ENCODE measurements at regions not wholly inside any gene's neighbourhood (a gene's known extent, or its start where the extent isn't known, plus 50 kb on each side); places are given as distances from the start of the nearest gene placed in this dataset.

- Mint-ChIP-seq H3K27ac (peak overlapping the region; percentile 66; the same call in 1 of the 2 replicates), H3K4me3 (no peak overlapping the region)
These were observed 338.8 kb downstream of the HAO1 start for GRCh38 chr20:7601431-7601830.

More at GRCh38 chr20:7601431-7601830, 338.8 kb downstream of the HAO1 start:
- Mint-ChIP-seq H3K27me3 (ENCODE audit: insufficient read depth, low read depth, poor library complexity) (no peaks in the 10 kb centered on the region), H3K4me1 (peaks cover 10% of the 10 kb centered on the region), H3K9me3 (no peaks in the 10 kb centered on the region), H3K36me3 (ENCODE audit: low read depth) (no peaks in the 10 kb centered on the region)
- Histone ChIP-seq H4K20me1 (replicated peaks; ENCODE audit: insufficient read depth) (no peaks in the 10 kb centered on the region), H3F3A (replicated peaks; ENCODE audit: low read depth) (no peaks in the 10 kb centered on the region), H3K27ac (ENCODE audit: low read depth) (no peak overlapping the region), H3K9me2 (ENCODE audit: insufficient read depth) (peaks cover 12% of the 10 kb centered on the region; the same call in 1 of the 2 replicates), H3K4me2 (no peak overlapping the region), H2AFZ (peak overlapping the region; percentile 57; the same call in 1 of the 2 replicates), H3K4me3 (no peak overlapping the region), H3K27me3 (ENCODE audit: insufficient read depth) (no peaks in the 10 kb centered on the region), H3K36me3 (ENCODE audit: insufficient read depth) (no peaks in the 10 kb centered on the region), H3K79me2 (replicated peaks; ENCODE audit: insufficient read depth) (no peaks in the 10 kb centered on the region), H3K4me1 (ENCODE audit: insufficient read depth) (peaks cover 5% of the 10 kb centered on the region; the same call in 1 of the 2 replicates)
- TF ChIP-seq STAT1 (IDR thresholded peaks at IDR 0.05; ENCODE audit: unreplicated experiment) (no peak), ETS1 (IDR thresholded peaks at IDR 0.05) (no peak), ZNF331 (CRISPR knock-in tag; IDR thresholded peaks at IDR 0.05; ENCODE audit: low read depth) (no peak), CREB1 (CRISPR knock-in tag; IDR thresholded peaks at IDR 0.05; ENCODE audit: low read depth) (no peak), ZNF462 (CRISPR knock-in tag; IDR thresholded peaks at IDR 0.05) (no peak), JUNB (IDR thresholded peaks at IDR 0.05; ENCODE audit: unreplicated experiment) (no peak), POLR2AphosphoS5 (IDR thresholded peaks at IDR 0.05; ENCODE audit: low read depth) (no peak), ZNF114 (CRISPR knock-in tag; IDR thresholded peaks at IDR 0.05) (no peak), CTCF (conservative IDR thresholded peaks at IDR 0.05; ENCODE audit: low read depth in 2 of 2) (no peak), EZH2phosphoT487 (IDR thresholded peaks at IDR 0.05; ENCODE audit: unreplicated experiment) (no peak), NANOG (IDR thresholded peaks at IDR 0.05; ENCODE audit: borderline replicate concordance) (no peak), EZH2 (IDR thresholded peaks at IDR 0.05; ENCODE audit: low read depth, unreplicated experiment) (no peak), REST (IDR thresholded peaks at IDR 0.05; ENCODE audit: unreplicated experiment) (no peak)
- ATAC-seq (no peak), DNase-seq (ENCODE audit: low spot score) (no peak)

Data from GM23338 (cell line).